ENCODE measurements at regions not wholly inside any gene's neighbourhood (a gene's known extent, or its start where the extent isn't known, plus 50 kb on each side); places are given as distances from the start of the nearest gene placed in this dataset.

DNA sequence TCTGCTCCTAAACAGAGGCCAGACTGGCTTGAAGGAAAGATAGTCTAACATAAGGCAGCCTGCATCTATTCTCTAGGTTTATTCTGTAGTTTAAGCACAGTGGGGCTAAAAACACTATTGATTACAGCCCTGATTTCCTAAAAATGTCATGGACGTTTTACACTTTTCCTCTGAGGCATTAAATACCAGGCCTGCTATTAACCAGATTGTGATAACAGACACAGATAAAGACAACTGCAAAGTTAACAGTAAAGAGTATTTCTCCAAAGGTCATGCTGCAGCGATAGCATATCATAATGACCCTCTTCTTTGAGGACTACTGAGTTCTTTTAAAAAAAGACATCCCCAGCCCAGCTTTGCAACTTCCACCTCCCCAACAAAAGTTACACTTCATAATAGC is 59.6 kb upstream of the MON1B start:
- Mint-ChIP-seq H3K4me3 (no peak overlapping the region), H3K4me1 (peaks cover 15% of the 10 kb centered on the region), H3K36me3 (peaks cover 28% of the 10 kb centered on the region), H3K27ac (no peak overlapping the region), H3K9me3 (peaks cover 69% of the 10 kb centered on the region), H3K27me3 (ENCODE audit: low read depth) (peaks cover 3% of the 10 kb centered on the region)
- DNase-seq (ENCODE audit: low spot score), result no peak
- POLR2A ChIA-PET, result no interaction called here
- no peak for TF ChIP-seq HMGA2 (CRISPR knock-in tag; IDR thresholded peaks at IDR 0.05)
- ATAC-seq, result no peak
- CTCF ChIA-PET, result no interaction called here

DNA sequence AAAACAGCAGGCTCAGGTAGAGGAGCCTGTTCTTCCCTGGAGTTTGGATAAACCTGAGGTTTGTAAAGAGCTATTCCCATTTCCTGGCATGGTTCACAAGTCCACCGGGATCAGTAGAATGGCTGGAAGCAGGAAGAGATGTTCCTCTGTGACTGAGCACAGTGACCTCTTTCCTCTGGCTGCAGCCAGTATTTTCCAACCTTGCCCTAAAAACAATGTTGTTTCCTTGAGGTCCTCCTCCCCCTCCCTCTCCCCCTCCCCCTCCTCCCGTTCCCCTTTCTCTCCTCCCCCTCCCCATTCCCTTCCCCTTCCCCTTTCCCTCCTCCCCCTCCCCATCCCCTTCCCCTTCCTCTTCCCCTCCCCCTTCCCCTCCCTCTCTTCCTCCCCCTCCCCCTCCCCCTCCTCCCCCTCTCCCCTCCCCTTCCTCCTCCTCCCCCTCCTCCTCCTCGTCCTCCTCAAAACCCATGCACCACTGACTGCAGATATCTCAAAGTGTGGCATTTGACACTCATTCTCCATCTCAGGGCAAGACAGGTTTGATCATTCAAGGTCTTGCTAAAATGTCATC is 58.9 kb upstream of the MON1B start:
- Mint-ChIP-seq H3K27me3 (ENCODE audit: low read depth) (peaks cover 3% of the 10 kb centered on the region), H3K27ac (no peak overlapping the region), H3K36me3 (peaks cover 30% of the 10 kb centered on the region), H3K4me3 (no peak overlapping the region), H3K4me1 (peaks cover 15% of the 10 kb centered on the region), H3K9me3 (peaks cover 66% of the 10 kb centered on the region)
- ChIA-PET POLR2A (no interaction called here), CTCF (no interaction called here)
- TF ChIP-seq GABPB1 (CRISPR knock-in tag; IDR thresholded peaks at IDR 0.05), result no peak
- TF ChIP-seq, protein P1, sequence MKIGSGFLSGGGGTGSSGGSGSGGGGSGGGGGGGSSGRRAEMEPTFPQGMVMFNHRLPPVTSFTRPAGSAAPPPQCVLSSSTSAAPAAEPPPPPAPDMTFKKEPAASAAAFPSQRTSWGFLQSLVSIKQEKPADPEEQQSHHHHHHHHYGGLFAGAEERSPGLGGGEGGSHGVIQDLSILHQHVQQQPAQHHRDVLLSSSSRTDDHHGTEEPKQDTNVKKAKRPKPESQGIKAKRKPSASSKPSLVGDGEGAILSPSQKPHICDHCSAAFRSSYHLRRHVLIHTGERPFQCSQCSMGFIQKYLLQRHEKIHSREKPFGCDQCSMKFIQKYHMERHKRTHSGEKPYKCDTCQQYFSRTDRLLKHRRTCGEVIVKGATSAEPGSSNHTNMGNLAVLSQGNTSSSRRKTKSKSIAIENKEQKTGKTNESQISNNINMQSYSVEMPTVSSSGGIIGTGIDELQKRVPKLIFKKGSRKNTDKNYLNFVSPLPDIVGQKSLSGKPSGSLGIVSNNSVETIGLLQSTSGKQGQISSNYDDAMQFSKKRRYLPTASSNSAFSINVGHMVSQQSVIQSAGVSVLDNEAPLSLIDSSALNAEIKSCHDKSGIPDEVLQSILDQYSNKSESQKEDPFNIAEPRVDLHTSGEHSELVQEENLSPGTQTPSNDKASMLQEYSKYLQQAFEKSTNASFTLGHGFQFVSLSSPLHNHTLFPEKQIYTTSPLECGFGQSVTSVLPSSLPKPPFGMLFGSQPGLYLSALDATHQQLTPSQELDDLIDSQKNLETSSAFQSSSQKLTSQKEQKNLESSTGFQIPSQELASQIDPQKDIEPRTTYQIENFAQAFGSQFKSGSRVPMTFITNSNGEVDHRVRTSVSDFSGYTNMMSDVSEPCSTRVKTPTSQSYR (CRISPR knock-in tag; IDR thresholded peaks at IDR 0.05), result no peak
- TF ChIP-seq OVOL2 (CRISPR knock-in tag; IDR thresholded peaks at IDR 0.05; ENCODE audit: borderline replicate concordance), result no peak
- TF ChIP-seq SP1 (CRISPR knock-in tag; conservative IDR thresholded peaks at IDR 0.05), result no peak
- TF ChIP-seq, protein P2, sequence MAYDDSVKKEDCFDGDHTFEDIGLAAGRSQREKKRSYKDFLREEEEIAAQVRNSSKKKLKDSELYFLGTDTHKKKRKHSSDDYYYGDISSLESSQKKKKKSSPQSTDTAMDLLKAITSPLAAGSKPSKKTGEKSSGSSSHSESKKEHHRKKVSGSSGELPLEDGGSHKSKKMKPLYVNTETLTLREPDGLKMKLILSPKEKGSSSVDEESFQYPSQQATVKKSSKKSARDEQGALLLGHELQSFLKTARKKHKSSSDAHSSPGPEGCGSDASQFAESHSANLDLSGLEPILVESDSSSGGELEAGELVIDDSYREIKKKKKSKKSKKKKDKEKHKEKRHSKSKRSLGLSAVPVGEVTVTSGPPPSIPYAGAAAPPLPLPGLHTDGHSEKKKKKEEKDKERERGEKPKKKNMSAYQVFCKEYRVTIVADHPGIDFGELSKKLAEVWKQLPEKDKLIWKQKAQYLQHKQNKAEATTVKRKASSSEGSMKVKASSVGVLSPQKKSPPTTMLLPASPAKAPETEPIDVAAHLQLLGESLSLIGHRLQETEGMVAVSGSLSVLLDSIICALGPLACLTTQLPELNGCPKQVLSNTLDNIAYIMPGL (CRISPR knock-in tag; IDR thresholded peaks at IDR 0.05), result no peak
- TF ChIP-seq NR2C2 (CRISPR knock-in tag; IDR thresholded peaks at IDR 0.05), result no peak
- TF ChIP-seq, protein P3, sequence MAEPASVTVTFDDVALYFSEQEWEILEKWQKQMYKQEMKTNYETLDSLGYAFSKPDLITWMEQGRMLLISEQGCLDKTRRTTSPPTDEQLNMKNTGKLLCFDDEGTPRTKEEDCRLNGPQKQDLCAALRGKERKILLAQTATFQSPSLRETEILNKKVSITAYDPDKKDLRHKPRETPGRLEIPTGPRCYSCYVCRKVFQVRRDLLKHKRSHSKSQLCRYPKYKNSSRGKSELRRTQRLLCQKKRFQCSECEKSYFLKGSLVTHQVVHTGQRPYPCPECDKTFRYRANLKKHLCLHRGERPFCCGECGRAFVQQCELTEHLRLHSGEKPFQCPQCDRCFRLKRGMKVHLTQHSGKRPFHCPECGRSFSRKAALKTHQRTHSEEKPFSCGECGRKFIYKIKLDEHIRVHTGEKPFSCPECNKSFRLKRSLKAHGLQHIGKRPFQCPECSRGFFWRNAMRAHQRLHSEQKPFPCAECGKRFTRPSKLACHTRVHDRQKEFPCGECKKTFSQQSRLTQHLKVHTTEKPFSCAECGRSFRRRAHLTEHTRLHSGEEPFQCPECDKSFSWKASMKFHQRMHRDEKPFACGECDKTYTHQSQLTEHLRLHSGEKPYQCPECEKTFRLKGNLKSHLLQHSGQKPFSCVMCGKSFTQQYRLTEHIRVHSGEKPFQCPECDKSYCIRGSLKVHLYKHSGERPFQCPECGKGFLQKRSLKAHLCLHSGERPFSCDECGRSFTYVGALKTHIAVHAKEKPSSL (CRISPR knock-in tag; conservative IDR thresholded peaks at IDR 0.05), result no peak
- TF ChIP-seq, protein P4, sequence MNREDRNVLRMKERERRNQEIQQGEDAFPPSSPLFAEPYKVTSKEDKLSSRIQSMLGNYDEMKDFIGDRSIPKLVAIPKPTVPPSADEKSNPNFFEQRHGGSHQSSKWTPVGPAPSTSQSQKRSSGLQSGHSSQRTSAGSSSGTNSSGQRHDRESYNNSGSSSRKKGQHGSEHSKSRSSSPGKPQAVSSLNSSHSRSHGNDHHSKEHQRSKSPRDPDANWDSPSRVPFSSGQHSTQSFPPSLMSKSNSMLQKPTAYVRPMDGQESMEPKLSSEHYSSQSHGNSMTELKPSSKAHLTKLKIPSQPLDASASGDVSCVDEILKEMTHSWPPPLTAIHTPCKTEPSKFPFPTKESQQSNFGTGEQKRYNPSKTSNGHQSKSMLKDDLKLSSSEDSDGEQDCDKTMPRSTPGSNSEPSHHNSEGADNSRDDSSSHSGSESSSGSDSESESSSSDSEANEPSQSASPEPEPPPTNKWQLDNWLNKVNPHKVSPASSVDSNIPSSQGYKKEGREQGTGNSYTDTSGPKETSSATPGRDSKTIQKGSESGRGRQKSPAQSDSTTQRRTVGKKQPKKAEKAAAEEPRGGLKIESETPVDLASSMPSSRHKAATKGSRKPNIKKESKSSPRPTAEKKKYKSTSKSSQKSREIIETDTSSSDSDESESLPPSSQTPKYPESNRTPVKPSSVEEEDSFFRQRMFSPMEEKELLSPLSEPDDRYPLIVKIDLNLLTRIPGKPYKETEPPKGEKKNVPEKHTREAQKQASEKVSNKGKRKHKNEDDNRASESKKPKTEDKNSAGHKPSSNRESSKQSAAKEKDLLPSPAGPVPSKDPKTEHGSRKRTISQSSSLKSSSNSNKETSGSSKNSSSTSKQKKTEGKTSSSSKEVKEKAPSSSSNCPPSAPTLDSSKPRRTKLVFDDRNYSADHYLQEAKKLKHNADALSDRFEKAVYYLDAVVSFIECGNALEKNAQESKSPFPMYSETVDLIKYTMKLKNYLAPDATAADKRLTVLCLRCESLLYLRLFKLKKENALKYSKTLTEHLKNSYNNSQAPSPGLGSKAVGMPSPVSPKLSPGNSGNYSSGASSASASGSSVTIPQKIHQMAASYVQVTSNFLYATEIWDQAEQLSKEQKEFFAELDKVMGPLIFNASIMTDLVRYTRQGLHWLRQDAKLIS (CRISPR knock-in tag; IDR thresholded peaks at IDR 0.05; ENCODE audit: borderline replicate concordance), result no peak
- TF ChIP-seq NR3C1 (CRISPR knock-in tag; conservative IDR thresholded peaks at IDR 0.05; ENCODE audit: low read depth), result no peak
- TF ChIP-seq FOXP1 (CRISPR knock-in tag; IDR thresholded peaks at IDR 0.05; ENCODE audit: borderline replicate concordance), result no peak
- no peak for TF ChIP-seq ZNF423 (CRISPR knock-in tag; IDR thresholded peaks at IDR 0.05)
- no peak for TF ChIP-seq ZNF416 (CRISPR knock-in tag; IDR thresholded peaks at IDR 0.05)
- TF ChIP-seq HMGA2 (CRISPR knock-in tag; IDR thresholded peaks at IDR 0.05), result no peak
- TF ChIP-seq, protein P5, sequence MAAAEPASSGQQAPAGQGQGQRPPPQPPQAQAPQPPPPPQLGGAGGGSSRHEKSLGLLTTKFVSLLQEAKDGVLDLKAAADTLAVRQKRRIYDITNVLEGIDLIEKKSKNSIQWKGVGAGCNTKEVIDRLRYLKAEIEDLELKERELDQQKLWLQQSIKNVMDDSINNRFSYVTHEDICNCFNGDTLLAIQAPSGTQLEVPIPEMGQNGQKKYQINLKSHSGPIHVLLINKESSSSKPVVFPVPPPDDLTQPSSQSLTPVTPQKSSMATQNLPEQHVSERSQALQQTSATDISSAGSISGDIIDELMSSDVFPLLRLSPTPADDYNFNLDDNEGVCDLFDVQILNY (CRISPR knock-in tag; IDR thresholded peaks at IDR 0.05), result no peak
- TF ChIP-seq, protein P6, sequence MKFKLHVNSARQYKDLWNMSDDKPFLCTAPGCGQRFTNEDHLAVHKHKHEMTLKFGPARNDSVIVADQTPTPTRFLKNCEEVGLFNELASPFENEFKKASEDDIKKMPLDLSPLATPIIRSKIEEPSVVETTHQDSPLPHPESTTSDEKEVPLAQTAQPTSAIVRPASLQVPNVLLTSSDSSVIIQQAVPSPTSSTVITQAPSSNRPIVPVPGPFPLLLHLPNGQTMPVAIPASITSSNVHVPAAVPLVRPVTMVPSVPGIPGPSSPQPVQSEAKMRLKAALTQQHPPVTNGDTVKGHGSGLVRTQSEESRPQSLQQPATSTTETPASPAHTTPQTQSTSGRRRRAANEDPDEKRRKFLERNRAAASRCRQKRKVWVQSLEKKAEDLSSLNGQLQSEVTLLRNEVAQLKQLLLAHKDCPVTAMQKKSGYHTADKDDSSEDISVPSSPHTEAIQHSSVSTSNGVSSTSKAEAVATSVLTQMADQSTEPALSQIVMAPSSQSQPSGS (CRISPR knock-in tag; IDR thresholded peaks at IDR 0.05; ENCODE audit: borderline replicate concordance, low read depth), result no peak
- no peak for DNase-seq (ENCODE audit: low spot score)
- no peak for ATAC-seq

Measured in WTC11 (cell line).